Activated CD8-positive, alpha-beta T cell treated with anti-CD3 and anti-CD28 coated beads for 36 hours (primary cell): ENCODE measurements at regions not wholly inside any gene's neighbourhood (a gene's known extent, or its start where the extent isn't known, plus 50 kb on each side); places are given as distances from the start of the nearest gene placed in this dataset.

ENCODE experiments used
- ATAC-seq: fragments of 200-7000 bp; cut with Tn5 transposase; one replicate; pipeline ENCODE4 v1.10.0; 2021; ENCODE audit warnings: mild to moderate bottlenecking, moderate library complexity
- CTCF ChIA-PET: fragments of 350-600 bp; sonication (Branson Sonifier 250); formaldehyde crosslinking; loops from one replicate; lab custom pipeline; 2021; ENCODE audit warnings: antibody characterized with exemption; lab: Charles Lee
- POLR2A ChIA-PET: fragments of 350-600 bp; sonication (Branson Sonifier 250); formaldehyde crosslinking; loops from one replicate; lab custom pipeline; 2021; ENCODE audit warnings: antibody characterized with exemption; lab: Charles Lee
- DNase-seq: peaks from one replicate; pipeline ENCODE4 v3.0.0-alpha.2; 2020
- H3K27ac Mint-ChIP-seq: one replicate; pipeline ENCODE4 v1.8.0; 2021; ENCODE audit warnings: mild to moderate bottlenecking, mixed read lengths
- H3K27me3 Mint-ChIP-seq: one replicate; pipeline ENCODE4 v1.8.0; 2021; ENCODE audit warnings: mixed read lengths
- H3K36me3 Mint-ChIP-seq: one replicate; pipeline ENCODE4 v1.8.0; 2021; ENCODE audit warnings: low read depth, mixed read lengths
- H3K4me1 Mint-ChIP-seq: one replicate; pipeline ENCODE4 v1.8.0; 2021; ENCODE audit warnings: low read depth, mixed read lengths
- H3K4me3 Mint-ChIP-seq: one replicate; pipeline ENCODE4 v1.8.0; 2021; ENCODE audit warnings: mild to moderate bottlenecking, moderate library complexity, mixed read lengths
- H3K9me3 Mint-ChIP-seq: one replicate; pipeline ENCODE4 v1.8.0; 2021; ENCODE audit warnings: mixed read lengths
- CTCF ChIP-seq: fragments of 200-600 bp; IDR thresholded peaks from one replicate; pipeline ENCODE4 v1.8.0; 2022; ENCODE audit warnings: antibody characterized with exemption, mild to moderate bottlenecking
- intact Hi-C: fragments of 100-400 bp; cut with micrococcal nuclease; formaldehyde crosslinking; loops from one replicate; pipeline ENCODE4 v1.10.0; 2022

GRCh38 chr12:21993438-21993981, 52.3 kb upstream of the ABCC9 start:
- intact Hi-C loops, result no loop called here
- ATAC-seq (no peak), DNase-seq (no peak)
- ChIA-PET POLR2A (no interaction called here), CTCF (no interaction called here)
- Mint-ChIP-seq H3K4me3 (no peak overlapping the region), H3K4me1 (peaks cover 4% of the 10 kb centered on the region), H3K27ac (no peak overlapping the region), H3K9me3 (no peaks in the 10 kb centered on the region), H3K27me3 (peaks cover 5% of the 10 kb centered on the region), H3K36me3 (no peaks in the 10 kb centered on the region)
- TF ChIP-seq CTCF, result no peak

- peak; percentile 51 for ATAC-seq
- no peak for TF ChIP-seq CTCF
- Mint-ChIP-seq H3K27me3 (peaks cover 6% of the 10 kb centered on the region), H3K36me3 (no peaks in the 10 kb centered on the region), H3K4me1 (peaks cover 4% of the 10 kb centered on the region), H3K4me3 (no peak overlapping the region), H3K27ac (no peak overlapping the region), H3K9me3 (no peaks in the 10 kb centered on the region)
- POLR2A ChIA-PET, result no interaction called here
- no peak for DNase-seq
- CTCF ChIA-PET, result no interaction called here
- intact Hi-C loops, result no loop called here
These were observed 51.6 kb upstream of the ABCC9 start for GRCh38 chr12:21992823-21993222.

GRCh38 chr12:21991526-21991925, 50.3 kb upstream of the ABCC9 start:
- Mint-ChIP-seq H3K27me3 (peaks cover 10% of the 10 kb centered on the region), H3K9me3 (no peaks in the 10 kb centered on the region), H3K4me3 (no peak overlapping the region), H3K4me1 (peaks cover 4% of the 10 kb centered on the region), H3K27ac (no peak overlapping the region), H3K36me3 (no peaks in the 10 kb centered on the region)
- TF ChIP-seq CTCF, result no peak
- POLR2A ChIA-PET, result no interaction called here
- intact Hi-C loops, result no loop called here
- CTCF ChIA-PET, result interaction anchor here (3.2 kb wide), 1 partner anchor 292 kb away, joined by 20 read pairs; no protein-coding TSS in a partner anchor
- ATAC-seq (no peak), DNase-seq (no peak)
